OCI-LY3 (cell line): ENCODE measurements at regions not wholly inside any gene's neighbourhood (a gene's known extent, or its start where the extent isn't known, plus 50 kb on each side); places are given as distances from the start of the nearest gene placed in this dataset.
"Not testable (repeated sequence)": the region's sequence is repeated elsewhere in the genome, so short reads cannot be mapped to it uniquely, and the experiment has no call there.

Source experiments
- H2AFZ ChIP-seq: fragments of 200-600, 300-600 bp; shearing (Covaris generic); 2 replicates; pipeline ENCODE4 v1.6.0; 2014; ENCODE audit warnings: antibody characterized with exemption, low read depth, low read length
- H3K27ac ChIP-seq: fragments of 200-600, 300-600 bp; sonication (generic); 2 replicates; pipeline ENCODE4 v1.5.1; 2014; ENCODE audit warnings: mild to moderate bottlenecking, low read length, moderate library complexity, mixed read lengths
- H3K27me3 ChIP-seq: fragments of 200-600, 300-600 bp; sonication (generic); 2 replicates; pipeline ENCODE4 v1.6.1; 2014; ENCODE audit warnings: low read depth, low read length, mixed read lengths
- H3K36me3 ChIP-seq: fragments of 200-600, 300-600 bp; sonication (generic); replicated peaks from 2 replicates; pipeline ENCODE3; 2014; ENCODE audit warnings: low read depth, low read length, mixed read lengths
- H3K4me1 ChIP-seq: fragments of 300-600, 200-600 bp; sonication (generic); 2 replicates; pipeline ENCODE4 v1.6.1; 2014; ENCODE audit warnings: low read length, mixed read lengths
- H3K4me2 ChIP-seq: fragments of 200-600, 300-600 bp; sonication (generic); 2 replicates; pipeline ENCODE4 v1.6.1; 2014; ENCODE audit warnings: low read length, mixed read lengths
- H3K4me3 ChIP-seq: fragments of 300-600, 200-600 bp; sonication (generic); 2 replicates; pipeline ENCODE4 v1.5.1; 2014; ENCODE audit warnings: antibody characterized with exemption, mild to moderate bottlenecking, low read length, moderate library complexity
- H3K79me2 ChIP-seq: fragments of 300-600, 200-600 bp; shearing (Covaris generic); 2 replicates; pipeline ENCODE4 v1.6.1; 2014; ENCODE audit warnings: mild to moderate bottlenecking, low read length, mixed read lengths
- H3K9ac ChIP-seq: fragments of 300-600, 200-600 bp; shearing (Covaris generic); 2 replicates; pipeline ENCODE4 v1.6.0; 2014; ENCODE audit warnings: mild to moderate bottlenecking, low read length, moderate library complexity
- H3K9me3 ChIP-seq: fragments of 200-600, 300-600 bp; shearing (Covaris generic); 2 replicates; pipeline ENCODE4 v1.6.1; 2014; ENCODE audit warnings: low read length, mixed read lengths; ENCODE audit not compliant: insufficient read depth
- H4K20me1 ChIP-seq: fragments of 200-600, 300-600 bp; sonication (generic); 2 replicates; pipeline ENCODE4 v1.6.1; 2016; ENCODE audit warnings: low read length, mixed read lengths; ENCODE audit not compliant: insufficient read depth
- CTCF ChIP-seq: fragments of 200-600, 300-600 bp; sonication (generic); IDR thresholded peaks from 2 replicates; pipeline ENCODE4 v1.5.1; 2014; ENCODE audit warnings: antibody characterized with exemption, low read length, low read depth
- EZH2phosphoT487 ChIP-seq: fragments of 200-600 bp; shearing (Covaris generic); IDR thresholded peaks from 2 replicates; pipeline ENCODE4 v1.6.1; 2018; ENCODE audit warnings: antibody characterized with exemption, mixed run types, low read depth

- no peak overlapping the region for H3K4me3 ChIP-seq
- H3K9ac ChIP-seq: no peak overlapping the region
- H4K20me1 ChIP-seq: no peaks in the 10 kb centered on the region
- TF ChIP-seq EZH2phosphoT487: no peak
- TF ChIP-seq CTCF: no peak
- no peaks in the 10 kb centered on the region for H3K4me1 ChIP-seq
- H3K27ac ChIP-seq: no peak overlapping the region
- no peak overlapping the region for H3K4me2 ChIP-seq
- H2AFZ ChIP-seq: no peak overlapping the region
- H3K9me3 ChIP-seq: no peaks in the 10 kb centered on the region
- peaks cover 36% of the 10 kb centered on the region for H3K27me3 ChIP-seq
- no peaks in the 10 kb centered on the region for H3K36me3 ChIP-seq
- H3K79me2 ChIP-seq: no peaks in the 10 kb centered on the region
Observed at GRCh38 chr2:89850881-89851582, 1159.6 kb downstream of the RPIA start.

- H3K9me3 ChIP-seq: no peaks in the 10 kb centered on the region
- no peak for TF ChIP-seq EZH2phosphoT487
- no peak for TF ChIP-seq CTCF
- H4K20me1 ChIP-seq: no peaks in the 10 kb centered on the region
- H3K4me3 ChIP-seq: no peak overlapping the region
- no peaks in the 10 kb centered on the region for H3K79me2 ChIP-seq
- H3K4me1 ChIP-seq: no peaks in the 10 kb centered on the region
- no peak overlapping the region for H2AFZ ChIP-seq
- no peak overlapping the region for H3K27ac ChIP-seq
- H3K27me3 ChIP-seq: peaks cover 36% of the 10 kb centered on the region
- no peak overlapping the region for H3K9ac ChIP-seq
- no peak overlapping the region for H3K4me2 ChIP-seq
- H3K36me3 ChIP-seq: no peaks in the 10 kb centered on the region
Observed at GRCh38 chr2:89851583-89851905, 1160.1 kb downstream of the RPIA start.

GRCh38 chr2:89853427-89853826, 1162.0 kb downstream of the RPIA start:
- H3K36me3 ChIP-seq, H3K4me3 ChIP-seq, H2AFZ ChIP-seq, H3K9ac ChIP-seq, H4K20me1 ChIP-seq, H3K4me2 ChIP-seq, H3K9me3 ChIP-seq, H3K4me1 ChIP-seq, H3K27ac ChIP-seq, H3K79me2 ChIP-seq: not testable (repeated sequence)
- peaks cover 32% of the 10 kb centered on the region for H3K27me3 ChIP-seq

GRCh38 chr2:89855752-89856151, 1164.3 kb downstream of the RPIA start:
- not testable (repeated sequence) for H4K20me1 ChIP-seq, H3K27me3 ChIP-seq, H3K36me3 ChIP-seq, H3K4me3 ChIP-seq, H3K27ac ChIP-seq, H3K9me3 ChIP-seq, H3K4me1 ChIP-seq, H2AFZ ChIP-seq, H3K9ac ChIP-seq, H3K79me2 ChIP-seq, H3K4me2 ChIP-seq

GRCh38 chr2:89856305-89856704, 1164.8 kb downstream of the RPIA start:
- H2AFZ ChIP-seq, H3K27ac ChIP-seq, H3K9ac ChIP-seq, H3K36me3 ChIP-seq, H3K4me1 ChIP-seq, H3K4me3 ChIP-seq, H3K79me2 ChIP-seq, H3K27me3 ChIP-seq, H3K9me3 ChIP-seq, H3K4me2 ChIP-seq, H4K20me1 ChIP-seq: not testable (repeated sequence)

GRCh38 chr2:89862164-89862563, 1170.7 kb downstream of the RPIA start:
- not testable (repeated sequence) for H3K27me3 ChIP-seq, H3K36me3 ChIP-seq, H3K9me3 ChIP-seq, H3K4me3 ChIP-seq, H2AFZ ChIP-seq, H3K27ac ChIP-seq, H4K20me1 ChIP-seq, H3K9ac ChIP-seq, H3K4me1 ChIP-seq, H3K4me2 ChIP-seq, H3K79me2 ChIP-seq

- not testable (repeated sequence) for H3K4me1 ChIP-seq, H3K27me3 ChIP-seq, H3K27ac ChIP-seq, H3K4me2 ChIP-seq, H4K20me1 ChIP-seq, H3K9me3 ChIP-seq, H3K4me3 ChIP-seq, H3K36me3 ChIP-seq, H3K9ac ChIP-seq, H3K79me2 ChIP-seq, H2AFZ ChIP-seq
Observed at GRCh38 chr2:89863209-89863608, 1171.7 kb downstream of the RPIA start.

GRCh38 chr2:89874810-89875595, 1183.5 kb downstream of the RPIA start:
- H3K27me3 ChIP-seq, H3K9ac ChIP-seq, H4K20me1 ChIP-seq, H3K9me3 ChIP-seq, H3K36me3 ChIP-seq, H3K4me2 ChIP-seq, H3K4me1 ChIP-seq, H3K4me3 ChIP-seq, H3K79me2 ChIP-seq, H3K27ac ChIP-seq, H2AFZ ChIP-seq: not testable (repeated sequence)
